Endothelial cell of hepatic sinusoid (primary cell): ENCODE measurements at regions not wholly inside any gene's neighbourhood (a gene's known extent, or its start where the extent isn't known, plus 50 kb on each side); places are given as distances from the start of the nearest gene placed in this dataset.
"Not testable (repeated sequence)": the region's sequence is repeated elsewhere in the genome, so short reads cannot be mapped to it uniquely, and the experiment has no call there.

Experiments used
- in situ Hi-C: cut with HindIII; loops from 2 replicates; pipeline ENCODE4 v1.10.0; 2017; ENCODE audit warnings: low sequenced_read_pairs

DNA sequence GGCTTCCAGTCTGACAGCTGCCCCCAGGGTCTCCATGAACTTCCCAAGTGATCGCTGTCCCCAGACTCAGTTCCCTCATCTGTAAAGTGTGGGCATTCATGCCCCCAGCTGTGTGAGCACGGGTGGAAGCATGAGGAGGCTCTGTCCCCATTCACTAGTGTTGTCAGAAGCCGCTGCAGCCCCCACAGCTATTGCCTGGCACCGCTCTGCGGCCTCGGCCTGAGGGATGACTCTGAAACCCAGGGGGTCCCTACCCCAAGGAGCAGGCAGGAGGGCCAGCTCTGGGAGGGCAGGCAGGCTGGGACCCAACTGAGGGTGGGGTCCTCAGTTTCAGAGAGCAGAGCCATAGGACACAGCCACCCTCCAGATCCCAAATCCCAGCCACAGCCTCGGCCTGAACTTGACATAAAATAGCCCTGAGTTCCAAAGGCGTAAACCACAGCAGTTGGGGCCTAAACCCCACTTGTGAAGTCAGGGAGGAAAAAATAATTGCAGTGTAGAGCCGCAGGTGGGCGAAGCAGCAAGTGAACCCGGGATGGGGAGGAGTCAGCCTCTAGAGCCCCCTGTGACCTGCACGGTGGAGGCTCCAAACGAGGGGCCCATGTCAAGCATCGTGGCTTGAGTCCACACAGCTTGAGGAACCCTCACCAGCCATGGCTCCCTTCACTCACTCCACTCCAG is 66.0 kb upstream of the ADAMTS2 start:
- in situ Hi-C loops, result no loop called here

DNA sequence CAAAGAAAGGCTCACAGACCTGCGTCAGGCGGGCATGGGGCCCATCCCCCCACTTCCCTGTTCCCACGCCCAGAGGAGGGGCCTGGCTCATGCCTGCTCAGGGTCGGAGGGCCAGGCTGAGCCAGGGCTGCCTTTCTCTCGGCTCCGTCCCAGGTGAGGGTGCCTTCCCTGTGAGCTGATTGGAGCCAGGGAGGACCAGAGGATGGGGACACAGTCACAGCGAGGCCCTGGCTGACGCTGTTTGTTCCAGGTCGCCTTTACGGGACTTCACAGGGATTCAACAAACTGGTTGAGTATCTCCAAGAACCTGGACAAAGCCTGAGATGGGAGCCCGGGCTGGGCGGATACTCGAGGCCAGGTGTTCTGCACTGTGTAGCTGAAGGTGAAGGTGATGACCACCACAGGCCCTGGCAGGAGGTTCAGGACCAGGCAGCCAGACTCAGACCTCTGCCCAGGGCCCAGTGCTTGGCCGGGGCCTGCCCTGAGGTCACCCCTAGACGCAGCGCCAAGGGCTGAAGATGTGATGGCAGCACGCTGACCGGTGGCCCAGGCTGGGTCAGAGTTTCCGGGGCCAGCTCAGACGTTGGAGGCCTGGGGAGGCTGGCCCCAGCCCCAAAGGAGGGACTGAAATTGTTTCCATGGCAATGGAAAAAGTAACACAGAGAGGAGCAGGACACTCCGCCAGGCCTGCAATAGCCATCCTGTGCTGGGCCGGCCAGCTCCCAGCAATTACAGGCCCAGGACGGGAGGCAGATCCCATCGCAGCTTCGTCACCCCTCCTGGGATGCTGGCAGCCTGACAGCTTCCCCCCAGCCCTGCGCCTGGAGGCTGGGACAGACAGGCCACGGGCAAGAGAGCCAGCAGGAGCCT is 65.3 kb upstream of the ADAMTS2 start:
- in situ Hi-C loops, result no loop called here

DNA sequence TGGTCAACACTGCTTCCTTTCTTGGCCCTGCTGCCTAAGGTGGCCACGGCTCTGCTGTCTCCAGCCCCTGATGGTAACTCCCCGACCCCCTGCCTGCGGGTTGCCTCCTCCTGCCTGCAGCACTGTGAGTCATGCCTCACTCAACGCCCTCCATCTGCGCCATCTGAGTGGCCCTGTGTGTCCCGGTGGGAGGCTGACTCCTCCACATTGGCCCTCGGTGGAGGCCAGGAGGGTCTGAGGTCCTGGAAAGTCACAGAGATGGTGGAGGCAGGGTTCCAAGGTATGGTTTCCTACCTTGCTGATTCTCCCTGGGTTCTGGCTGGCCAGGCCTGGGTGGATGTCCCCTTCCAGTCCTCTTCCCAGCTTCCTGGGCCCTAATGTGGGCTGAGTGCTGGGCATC is 64.5 kb upstream of the ADAMTS2 start:
- in situ Hi-C loops, result no loop called here

DNA sequence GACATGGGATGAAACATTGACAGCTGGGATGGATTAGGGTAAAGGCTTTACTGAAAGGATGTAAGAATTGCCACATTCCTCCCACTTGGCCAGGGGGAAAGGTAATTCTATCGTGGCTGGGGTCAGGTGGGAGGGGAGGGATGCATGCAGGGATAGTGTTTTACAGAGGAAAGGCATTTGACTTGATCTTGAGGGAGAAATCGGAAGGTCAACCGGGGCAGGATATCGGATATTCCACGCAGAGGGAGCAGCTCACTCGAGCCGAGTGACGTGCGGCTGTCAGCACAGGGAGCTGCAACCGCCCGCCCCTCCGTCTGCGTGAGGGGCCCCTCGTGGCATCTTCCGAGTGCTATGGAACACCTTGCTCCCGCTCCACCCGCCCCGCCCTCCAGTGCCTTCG is 63.4 kb upstream of the ADAMTS2 start:
- in situ Hi-C loops, result no loop called here

DNA sequence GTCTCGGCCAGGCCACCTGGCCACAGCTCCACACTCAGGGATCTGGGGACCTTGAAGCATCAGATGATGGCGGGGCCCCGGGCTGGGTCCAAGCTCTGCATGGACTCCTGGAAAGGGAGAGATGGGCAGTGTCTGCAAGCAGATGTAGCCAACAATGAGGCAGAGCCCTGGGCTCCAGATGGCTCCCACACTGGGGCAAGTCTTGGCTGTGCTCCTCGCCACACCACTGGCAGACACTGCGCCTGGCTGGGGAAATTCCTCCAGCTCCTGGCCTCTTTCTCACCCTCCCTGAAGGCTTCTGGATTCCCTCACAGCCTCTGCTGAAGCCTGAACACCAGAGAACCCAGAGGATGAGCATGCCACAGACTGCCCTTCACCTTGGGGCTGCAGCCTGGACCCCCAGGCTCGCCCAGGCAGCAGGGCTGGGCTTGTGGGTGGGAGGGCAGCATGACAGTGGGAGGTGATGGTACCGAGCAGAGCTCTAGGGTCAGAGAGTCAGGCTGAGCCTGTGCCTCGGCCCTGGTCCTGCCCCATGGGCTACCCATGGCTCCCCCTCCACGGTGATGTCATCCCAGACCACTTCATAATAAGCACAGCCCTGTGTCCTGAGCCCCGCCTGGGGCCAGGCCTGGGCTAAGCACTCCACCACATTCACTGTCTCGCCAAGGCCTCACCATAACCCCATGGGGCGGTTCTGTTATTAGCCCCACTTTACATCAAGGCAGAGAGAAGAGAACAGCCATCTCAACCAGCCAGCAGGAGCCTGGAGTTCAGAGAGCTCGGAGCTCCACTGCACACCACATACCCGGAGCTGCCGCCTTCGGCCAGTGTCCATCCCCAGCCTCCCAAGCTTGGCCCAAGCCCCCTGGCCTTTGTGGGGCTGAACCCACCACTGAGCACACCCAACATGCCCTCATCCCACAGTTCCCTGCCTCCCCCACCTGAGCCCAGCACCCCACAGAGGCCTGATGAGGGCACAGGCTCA is 62.2 kb upstream of the ADAMTS2 start:
- in situ Hi-C loops, result no loop called here

DNA sequence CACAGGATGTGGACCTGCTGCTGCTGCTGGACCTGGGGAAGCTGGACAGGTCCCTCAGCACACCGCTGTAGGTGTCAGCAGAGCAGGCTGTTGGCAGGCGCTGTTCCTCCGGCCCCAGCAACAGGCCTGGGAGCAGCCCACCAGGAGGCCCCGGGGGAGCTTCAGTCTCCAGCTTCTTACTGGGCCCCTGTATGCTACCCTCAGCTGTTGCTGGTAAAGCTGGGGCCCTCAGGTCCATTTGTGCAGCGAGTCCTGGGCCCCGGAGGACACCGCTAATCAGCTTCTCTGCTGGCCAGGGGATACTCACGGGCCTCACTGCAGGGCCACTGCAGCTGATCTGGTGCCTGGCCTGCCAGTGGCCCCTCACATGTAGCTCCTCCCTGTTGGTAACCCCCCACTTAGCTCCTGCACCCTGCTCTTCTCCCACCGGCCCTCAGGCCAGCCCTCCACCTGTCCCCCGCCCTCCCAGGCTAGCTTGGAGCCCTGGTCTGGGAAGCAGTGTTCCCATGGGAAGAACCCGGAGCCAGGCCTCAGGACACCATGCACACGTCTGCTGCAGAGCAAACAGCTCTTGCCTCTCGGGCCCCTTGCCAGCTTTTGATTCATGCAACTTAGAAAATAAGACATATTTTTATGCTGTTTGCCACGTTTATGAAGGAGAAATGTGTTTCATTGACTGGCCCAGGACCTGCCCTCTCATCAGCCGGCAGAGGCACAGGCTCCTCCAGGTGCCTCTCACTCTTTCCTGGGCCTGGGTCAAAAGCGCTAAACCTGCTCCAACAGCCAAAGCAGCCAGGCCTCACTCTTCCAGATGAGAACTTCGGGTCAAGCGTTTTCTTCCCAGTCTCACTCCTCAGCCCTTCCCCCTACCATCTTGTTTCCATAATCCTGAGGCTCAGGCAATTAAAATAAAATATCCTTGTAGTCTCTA is 61.0 kb upstream of the ADAMTS2 start:
- in situ Hi-C loops, result no loop called here

DNA sequence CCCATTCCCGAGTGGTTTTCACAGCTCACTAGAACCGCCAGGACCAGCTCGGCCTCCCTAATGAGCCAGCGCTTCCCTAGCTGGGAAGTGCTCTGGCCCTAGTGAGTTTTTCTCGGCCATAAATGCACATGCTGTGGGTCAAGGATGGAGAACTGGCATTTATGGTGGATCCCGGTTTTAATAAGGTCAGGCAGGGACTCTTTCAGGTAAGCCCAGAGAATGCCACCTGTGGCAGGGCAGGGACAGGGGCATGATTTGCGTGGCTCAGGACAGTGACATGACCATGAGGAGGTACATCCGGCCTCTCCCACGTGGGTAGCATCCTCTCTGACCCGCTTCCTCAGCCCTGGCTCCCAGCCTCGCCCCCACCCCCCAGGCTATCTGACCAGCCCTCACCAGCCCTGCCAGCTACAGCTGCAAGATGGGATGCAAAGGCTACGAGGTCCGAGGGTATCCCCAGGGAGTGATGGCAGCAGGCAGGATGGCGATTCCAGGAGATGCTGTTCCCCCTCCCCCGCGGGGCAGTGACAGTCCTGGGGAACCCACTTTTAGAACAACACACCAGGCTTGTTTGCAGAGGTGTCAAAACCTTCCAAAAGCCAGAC is 60.3 kb upstream of the ADAMTS2 start:
- in situ Hi-C loops, result no loop called here

DNA sequence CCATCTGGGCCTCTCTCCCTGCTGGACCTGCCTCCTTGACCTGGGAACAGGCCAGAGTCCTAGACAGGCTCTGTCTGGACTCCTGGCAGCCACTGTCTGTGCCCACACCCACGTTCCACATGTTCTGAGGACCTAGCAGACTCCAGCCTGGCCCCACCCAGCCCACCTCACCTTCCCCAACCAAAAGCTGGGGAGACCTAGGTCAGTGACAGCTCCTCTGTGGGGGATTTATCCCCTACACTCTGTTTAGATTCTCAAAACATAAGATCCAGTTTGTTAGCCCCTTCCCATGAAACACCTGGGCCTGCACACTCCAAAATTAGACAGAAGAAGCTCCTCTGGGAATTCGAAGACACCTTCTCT is 59.8 kb upstream of the ADAMTS2 start:
- in situ Hi-C loops, result no loop called here

DNA sequence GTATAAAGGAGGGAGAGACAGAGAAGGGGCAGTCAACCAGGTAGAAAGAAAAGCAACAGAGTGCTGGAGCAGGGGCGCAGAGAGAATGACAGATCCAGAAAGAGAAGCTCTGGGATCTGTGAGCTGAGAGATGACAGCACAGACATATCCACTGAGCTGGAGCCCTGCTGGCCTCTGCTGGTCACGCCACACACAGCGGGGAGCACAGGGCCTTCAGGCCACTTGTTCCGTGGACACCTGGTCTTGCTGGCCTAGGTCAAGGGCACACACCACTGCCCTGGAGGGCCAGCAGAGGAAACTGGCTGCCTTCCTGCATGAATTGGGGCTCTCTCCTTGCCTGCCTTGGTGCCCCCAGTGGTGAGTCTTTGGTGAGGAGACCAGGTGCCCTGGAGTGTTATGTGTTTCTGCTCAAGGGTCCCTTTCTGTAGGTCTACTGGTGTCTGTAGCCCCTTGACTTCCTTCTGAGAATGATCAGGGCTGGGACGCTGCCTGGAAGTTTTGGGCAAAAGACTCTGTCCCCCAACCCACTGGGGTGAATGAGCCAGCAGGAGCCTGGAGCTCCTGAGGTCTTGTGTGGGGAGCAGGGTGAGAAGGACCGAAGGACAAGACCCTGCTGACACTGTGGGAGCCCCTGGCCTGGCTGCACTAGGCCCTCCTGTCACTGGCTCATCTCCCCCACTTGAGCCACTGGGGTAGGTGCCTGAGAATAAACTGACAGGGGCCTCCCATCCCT is 59.2 kb upstream of the ADAMTS2 start:
- in situ Hi-C loops, result loop anchor here (5.0 kb wide), 1 partner anchor 78 kb away; no protein-coding TSS in a partner anchor

DNA sequence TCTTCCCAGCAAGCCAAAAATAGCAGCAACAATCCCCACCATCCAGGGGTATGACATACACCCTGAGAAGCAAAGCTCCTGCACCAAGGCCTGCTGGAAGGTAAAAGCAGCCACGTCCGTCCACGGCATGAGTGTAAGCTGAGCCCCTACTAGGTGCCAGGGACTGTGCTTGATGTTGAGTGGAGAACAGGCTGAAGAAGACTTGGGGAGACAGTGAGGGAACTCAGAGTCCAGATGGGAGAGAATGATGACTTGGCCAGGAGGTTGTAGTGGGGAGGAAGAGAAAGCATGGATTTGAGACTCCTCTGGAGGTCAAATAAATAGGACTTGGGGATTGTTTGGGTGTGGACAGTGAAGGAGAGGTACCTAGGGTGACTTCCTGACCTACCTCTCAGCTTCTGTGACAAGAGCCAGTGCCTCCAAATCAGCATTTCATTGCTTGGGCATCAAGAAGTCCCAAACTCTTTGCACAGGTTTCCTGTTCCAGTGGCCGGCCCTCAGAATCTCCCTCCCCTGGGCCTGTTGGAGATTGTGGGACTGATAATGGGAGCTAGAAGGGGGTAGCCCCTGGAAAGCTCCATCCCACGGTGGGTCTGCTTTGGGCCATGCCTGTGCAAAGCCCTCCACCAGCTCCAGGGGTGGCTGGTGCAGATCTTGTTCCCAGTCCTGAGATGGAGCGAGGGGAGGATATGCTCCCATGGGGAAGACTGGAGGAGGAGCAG is 58.3 kb upstream of the ADAMTS2 start:
- in situ Hi-C loops, result loop anchor here (5.0 kb wide), 1 partner anchor 79 kb away; no protein-coding TSS in a partner anchor

DNA sequence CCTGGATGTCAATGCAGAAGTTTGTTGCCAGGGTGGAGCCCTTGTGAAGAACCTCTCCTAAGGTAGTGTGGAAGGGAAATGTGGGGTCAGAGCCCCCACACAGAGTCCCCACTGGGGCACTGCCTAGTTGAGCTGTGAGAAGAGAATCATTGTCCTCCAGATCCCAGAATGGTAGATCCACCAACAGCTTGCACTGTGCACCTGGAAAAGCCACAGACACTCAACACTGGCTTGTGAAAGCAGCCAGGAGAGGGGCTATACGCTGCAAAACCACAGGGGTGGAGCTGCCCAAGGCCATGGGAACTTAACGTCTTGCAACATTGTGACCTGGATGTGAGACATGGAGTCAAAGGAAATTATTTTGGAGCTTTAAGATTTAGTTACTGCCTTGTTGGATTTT is 55.2 kb upstream of the ADAMTS2 start:
- in situ Hi-C loops, result loop anchor here (5.0 kb wide), 1 partner anchor 82 kb away; no protein-coding TSS in a partner anchor

DNA sequence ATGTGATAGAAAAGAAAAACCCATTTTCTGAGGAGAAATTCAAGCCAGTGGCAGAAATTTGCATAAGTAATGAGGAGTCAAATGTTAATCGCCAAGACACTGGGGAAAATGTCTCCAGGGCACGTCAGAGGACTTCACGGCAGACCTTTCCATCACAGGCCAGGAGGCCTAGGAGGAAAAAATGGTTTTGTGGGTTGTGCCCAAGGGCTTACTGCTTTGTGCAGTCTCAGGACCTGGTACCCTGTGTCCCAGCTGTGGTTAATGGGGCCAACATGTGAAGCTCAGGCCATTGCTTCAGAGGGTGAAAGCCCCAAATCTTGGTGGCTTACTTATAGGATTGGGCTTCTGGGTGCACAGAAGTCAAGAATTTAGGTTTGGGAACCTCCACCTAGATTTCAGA is 54.8 kb upstream of the ADAMTS2 start:
- in situ Hi-C loops, result loop anchor here (5.0 kb wide), 1 partner anchor 82 kb away; no protein-coding TSS in a partner anchor

DNA sequence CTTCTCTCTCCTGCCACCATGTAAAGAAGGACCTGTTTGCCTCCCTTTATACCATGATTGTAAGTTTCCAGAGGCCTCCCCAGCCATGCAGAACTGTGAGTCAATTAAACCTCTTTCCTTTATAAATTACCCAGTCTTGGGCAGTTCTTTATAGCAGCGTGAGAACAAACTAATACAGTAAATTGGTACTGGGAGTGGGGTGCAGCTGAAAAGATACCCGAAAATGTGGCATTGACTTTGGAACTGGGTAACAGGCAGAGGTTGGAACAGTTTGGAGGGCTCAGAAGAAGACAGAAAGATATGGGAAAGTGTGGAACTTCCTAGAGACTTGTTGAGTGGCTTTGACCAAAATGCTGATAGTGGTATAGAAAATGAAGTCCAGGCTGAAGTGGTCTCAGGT is 54.1 kb upstream of the ADAMTS2 start:
- in situ Hi-C loops, result not testable (repeated sequence)

DNA sequence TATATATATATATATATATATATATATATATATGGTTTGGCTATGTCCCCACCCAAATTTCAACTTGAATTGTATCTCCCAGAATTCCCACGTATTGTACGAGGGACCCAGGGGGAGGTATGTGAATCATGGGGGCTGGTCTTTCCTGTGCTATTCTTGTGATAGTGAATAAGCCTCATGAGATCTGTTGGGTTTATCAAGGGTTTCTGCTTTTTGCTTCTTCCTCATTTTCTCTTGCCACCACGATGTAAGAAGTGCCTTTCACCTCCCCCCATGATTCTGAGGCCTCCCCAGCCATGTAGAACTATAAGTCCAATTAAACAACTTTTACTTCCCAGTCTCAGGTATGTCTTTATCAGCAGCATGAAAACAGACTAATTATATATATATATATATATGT is 52.3 kb upstream of the ADAMTS2 start:
- in situ Hi-C loops, result no loop called here
